ENCODE measurements at regions not wholly inside any gene's neighbourhood (a gene's known extent, or its start where the extent isn't known, plus 50 kb on each side); places are given as distances from the start of the nearest gene placed in this dataset.

DNA sequence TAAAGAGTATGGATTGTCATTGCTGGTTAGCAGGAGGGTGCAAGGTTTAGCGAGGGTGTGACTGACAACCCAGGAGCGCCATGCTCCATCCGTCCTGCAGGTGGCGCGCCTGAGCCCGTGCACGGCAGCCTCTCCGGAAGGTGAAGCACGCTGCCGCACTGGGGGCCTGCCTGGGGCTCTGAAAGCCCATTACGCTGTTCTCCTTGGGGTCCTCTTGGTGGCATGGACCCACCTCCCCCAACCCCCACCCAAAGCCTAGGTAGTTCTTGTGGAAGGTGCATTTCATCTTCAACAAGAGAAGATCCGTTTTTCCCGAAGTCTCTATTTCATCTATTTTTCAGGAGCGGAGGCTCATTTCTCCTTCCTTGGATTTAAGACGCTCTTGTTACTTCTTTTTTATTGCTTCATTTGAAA, 197.4 kb upstream of the KCNG1 start:
- TF ChIP-seq POLR2AphosphoS5 (IDR thresholded peaks at IDR 0.05; ENCODE audit: low read depth, low read length) (no peak), POLR2A (IDR thresholded peaks at IDR 0.05; ENCODE audit: low read depth, low read length) (no peak)
